GM12892 (cell line): ENCODE measurements at regions not wholly inside any gene's neighbourhood (a gene's known extent, or its start where the extent isn't known, plus 50 kb on each side); places are given as distances from the start of the nearest gene placed in this dataset.
"Not testable (repeated sequence)": the region's sequence is repeated elsewhere in the genome, so short reads cannot be mapped to it uniquely, and the experiment has no call there.

Experiments used
- DNase-seq: peaks from one replicate; pipeline ENCODE4 v3.0.0; 2011; ENCODE audit not compliant: insufficient read length
- FAIRE-seq: peaks from 2 replicates; lab custom pipeline; 2011; peaks lifted over from hg19 to GRCh38; lab: Jason Lieb, UNC
- POLR2A ChIP-seq: IDR thresholded peaks from 2 replicates; pipeline ENCODE4 v1.6.1; 2011; ENCODE audit warnings: low read depth, low read length, control low read depth
- POLR2AphosphoS5 ChIP-seq: IDR thresholded peaks from 2 replicates; pipeline ENCODE4 v1.6.1; 2011; ENCODE audit warnings: low read depth, low read length, control low read depth
- TAF1 ChIP-seq: IDR thresholded peaks from 2 replicates; pipeline ENCODE4 v1.6.1; 2011; ENCODE audit warnings: low read depth, mild to moderate bottlenecking, control low read depth, low read length, borderline replicate concordance

GRCh38 chr6:163754866-163755265, 340.3 kb downstream of the QKI start:
- DNase-seq (no peak), FAIRE-seq (no peak)
- no peak for TF ChIP-seq POLR2A
- TF ChIP-seq POLR2AphosphoS5: no peak
- TF ChIP-seq TAF1: no peak

DNA sequence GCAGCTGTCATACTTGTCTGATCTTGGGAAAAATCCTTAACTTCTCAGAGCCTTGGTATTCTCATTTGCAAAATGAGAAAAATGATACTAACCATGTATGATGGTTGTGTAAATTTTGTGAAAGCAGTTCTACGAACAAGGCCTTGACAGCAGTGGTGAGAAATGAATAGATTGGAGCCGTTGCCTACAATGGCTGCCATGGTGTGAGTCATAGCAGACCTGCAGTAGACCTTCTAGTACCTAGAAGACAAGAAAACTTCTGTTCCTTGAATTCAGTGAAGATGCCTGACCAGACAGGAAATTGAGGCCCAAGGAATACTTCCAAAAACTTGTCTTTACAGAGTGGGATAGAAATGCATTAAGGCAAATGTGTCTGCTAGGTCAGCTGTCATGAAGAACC, 338.9 kb downstream of the QKI start:
- DNase-seq: no peak
- no peak for FAIRE-seq
- TF ChIP-seq POLR2AphosphoS5 (no peak), TAF1 (no peak), POLR2A (no peak)

DNA sequence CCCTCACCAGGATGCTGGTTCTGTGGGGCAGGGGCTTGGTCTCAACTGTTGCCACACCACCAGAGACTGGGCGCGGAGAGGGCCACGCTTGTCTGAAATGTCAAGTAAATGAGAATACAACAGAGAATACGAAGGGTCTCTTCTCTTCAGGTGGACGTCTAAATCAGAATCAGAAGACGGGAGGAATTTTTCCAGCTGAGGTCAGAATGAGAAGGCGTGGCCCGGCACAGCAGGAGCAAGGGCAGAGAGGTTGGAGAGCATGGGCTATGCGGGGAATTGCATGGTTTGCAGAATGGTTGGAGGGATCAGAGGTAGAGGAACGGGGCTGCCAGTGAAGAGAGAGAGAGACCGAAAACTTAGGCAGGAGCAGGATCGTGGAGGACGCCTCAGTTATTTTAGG, 337.9 kb downstream of the QKI start:
- FAIRE-seq (no peak), DNase-seq (no peak)
- TF ChIP-seq POLR2A (no peak), POLR2AphosphoS5 (no peak), TAF1 (no peak)

DNA sequence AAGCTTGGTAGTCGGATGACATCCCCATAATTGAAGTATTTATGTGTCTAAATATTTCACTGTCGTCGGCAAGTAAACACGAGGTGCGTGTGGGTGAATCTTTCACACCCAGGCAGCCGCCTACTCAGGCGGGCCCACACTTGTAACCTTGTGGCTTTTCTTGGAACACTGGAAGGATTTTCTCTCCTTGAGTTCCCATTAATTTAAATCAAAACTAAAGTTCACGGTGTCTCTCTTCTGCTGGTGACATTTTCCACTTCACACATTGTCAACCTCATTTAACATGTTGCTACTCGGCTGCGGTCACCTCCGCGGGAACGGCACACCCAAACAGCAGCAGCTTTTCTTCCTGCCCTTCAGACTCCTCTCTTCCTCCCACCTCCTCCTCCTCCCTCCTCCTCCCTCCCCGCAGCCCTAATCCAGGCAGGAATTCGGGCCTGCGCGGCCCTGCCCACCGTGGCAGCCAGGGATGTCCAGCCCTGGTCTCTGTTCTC, 336.6 kb downstream of the QKI start:
- no peak for DNase-seq
- FAIRE-seq: no peak
- TF ChIP-seq POLR2AphosphoS5 (no peak), POLR2A (no peak), TAF1 (no peak)

GRCh38 chr6:163750431-163751031, 336.0 kb downstream of the QKI start:
- no peak for TF ChIP-seq TAF1
- FAIRE-seq (no peak), DNase-seq (no peak)

GRCh38 chr6:163748886-163749285, 334.4 kb downstream of the QKI start:
- FAIRE-seq: no peak
- no peak for DNase-seq
- TF ChIP-seq TAF1 (no peak), POLR2AphosphoS5 (no peak), POLR2A (no peak)

- DNase-seq: no peak
These were observed 333.5 kb downstream of the QKI start for GRCh38 chr6:163748036-163748435.

DNA sequence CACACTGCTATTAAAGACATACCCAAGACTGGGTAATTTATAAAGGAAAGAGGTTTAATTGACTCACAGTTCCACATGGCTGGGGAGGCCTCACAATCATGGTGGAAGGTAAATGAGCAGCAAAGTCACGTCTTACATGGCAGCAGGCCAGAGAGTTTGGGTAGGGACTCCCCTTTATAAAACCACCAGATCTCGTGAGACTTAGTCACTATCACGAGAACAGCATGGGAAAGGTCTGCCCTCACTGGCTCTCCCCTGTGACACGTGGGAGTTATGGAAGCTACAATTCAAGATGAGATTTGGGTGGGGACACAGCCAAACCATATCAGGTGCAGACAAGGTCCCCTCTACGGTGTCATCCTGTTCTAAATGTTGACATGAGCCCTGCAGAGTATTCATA, 332.5 kb downstream of the QKI start:
- FAIRE-seq, DNase-seq: not testable (repeated sequence)

More at GRCh38 chr6:163748036-163748435, 333.5 kb downstream of the QKI start:
- no peak for TF ChIP-seq POLR2AphosphoS5
- TF ChIP-seq TAF1: no peak
- no peak for FAIRE-seq

DNA sequence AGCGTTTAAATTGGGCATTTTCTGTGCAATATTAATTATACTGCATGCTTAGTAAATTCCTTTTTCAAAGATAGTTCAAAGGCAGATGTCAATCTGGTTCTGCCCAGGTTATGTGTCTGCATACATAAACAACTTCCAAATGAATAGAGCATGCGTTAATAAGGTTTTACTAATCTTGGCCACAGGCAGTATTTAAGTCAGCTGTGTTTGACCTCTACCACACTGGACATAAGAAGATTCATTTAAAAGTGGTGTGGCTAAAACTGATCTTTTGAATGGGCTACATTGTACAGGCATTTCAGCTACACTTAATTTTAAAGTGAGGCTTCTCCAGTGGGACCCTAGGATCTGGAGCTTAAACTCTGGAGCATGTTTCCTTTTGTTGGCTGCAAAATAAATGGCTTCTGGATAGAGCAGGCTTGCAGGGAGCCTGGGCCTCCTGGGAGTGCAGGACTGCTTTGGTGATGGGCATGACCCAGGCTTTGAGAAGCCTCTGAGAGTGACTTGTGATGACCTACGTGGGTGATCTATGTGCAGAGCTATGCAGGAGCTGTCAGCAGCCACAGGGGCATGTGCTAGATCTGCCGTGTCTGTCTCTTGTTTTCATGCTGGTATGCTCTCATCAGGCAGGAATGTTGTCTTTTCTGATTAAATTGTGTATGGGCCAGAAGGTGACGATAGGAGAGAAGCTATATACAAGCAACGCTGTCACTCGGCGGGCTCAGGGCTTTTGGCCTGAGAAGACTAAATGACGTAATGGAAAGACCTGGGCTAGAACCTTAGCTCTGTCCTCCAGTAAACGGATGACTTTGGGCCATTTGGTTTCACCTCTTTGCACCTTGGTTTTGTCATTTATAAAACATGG, 331.2 kb downstream of the QKI start:
- TF ChIP-seq POLR2A: no peak
- TF ChIP-seq TAF1: no peak
- TF ChIP-seq POLR2AphosphoS5: no peak
- DNase-seq: no peak
- FAIRE-seq: no peak

DNA sequence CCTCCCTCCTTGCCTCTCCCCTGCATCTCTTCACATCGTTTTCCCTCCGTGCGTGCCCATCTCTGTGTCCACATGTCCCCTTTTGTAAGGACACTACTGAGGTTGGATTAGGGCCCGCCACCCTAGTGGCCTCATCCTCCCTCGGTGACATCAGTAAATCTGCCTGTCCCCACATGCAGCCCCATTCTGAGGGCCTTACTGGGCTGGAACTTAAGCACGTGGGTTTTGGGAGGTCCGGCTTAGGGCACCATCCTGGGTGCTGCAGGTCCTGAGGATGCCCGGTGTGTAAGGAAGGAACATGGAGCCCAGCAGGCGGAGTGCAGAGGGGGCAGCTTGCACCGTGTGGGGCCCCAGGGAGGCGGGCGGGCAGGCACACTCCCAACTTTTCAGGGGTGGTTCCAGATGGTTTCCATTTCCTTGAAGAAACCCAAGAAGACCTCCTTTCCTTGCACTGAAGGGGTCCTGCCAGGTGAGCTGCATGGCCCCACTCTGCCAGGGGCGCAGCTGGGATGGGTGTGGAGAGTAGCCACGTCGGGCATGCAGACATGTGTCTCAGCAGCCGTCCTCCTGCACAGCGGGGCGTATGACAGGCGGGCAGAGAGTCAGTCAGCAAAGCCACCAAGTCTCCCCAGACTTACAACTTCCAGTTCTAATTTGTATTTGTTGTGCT, 329.9 kb downstream of the QKI start:
- no peak for TF ChIP-seq POLR2AphosphoS5
- no peak for TF ChIP-seq TAF1
- no peak for TF ChIP-seq POLR2A
- FAIRE-seq (no peak), DNase-seq (no peak)

DNA sequence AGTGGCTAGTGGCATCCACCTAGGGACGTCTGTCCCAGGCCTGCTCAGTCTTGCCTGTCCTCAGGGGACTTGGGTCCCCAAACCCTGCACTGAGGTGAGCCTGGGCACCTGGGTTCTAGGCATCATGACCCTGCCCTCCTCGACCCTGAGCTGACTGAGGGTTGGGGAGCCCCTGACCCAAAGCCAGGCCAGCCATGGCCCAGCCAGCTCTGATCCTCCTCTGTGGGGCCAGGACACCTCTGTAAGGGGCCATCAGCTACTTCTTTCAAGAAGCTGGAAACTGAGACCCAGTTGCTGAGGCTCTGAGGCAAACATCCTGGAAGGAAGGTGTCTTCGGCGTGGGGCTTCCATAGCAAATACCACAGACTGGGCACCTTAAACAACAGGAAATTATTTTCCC, 329.3 kb downstream of the QKI start:
- no peak for FAIRE-seq

GRCh38 chr6:163741743-163742363, 327.3 kb downstream of the QKI start:
- no peak for FAIRE-seq
- no peak for DNase-seq
- TF ChIP-seq TAF1 (no peak), POLR2AphosphoS5 (no peak), POLR2A (no peak)

More for the DNA sequence above, 329.3 kb downstream of the QKI start:
- DNase-seq: no peak
- TF ChIP-seq POLR2A (no peak), TAF1 (no peak), POLR2AphosphoS5 (no peak)

GRCh38 chr6:163741342-163741741, 326.8 kb downstream of the QKI start:
- no peak for FAIRE-seq
- no peak for DNase-seq
- TF ChIP-seq TAF1 (no peak), POLR2A (no peak), POLR2AphosphoS5 (no peak)
